Liver (tissue), 3 donors: ENCODE measurements at regions not wholly inside any gene's neighbourhood (a gene's known extent, or its start where the extent isn't known, plus 50 kb on each side); places are given as distances from the start of the nearest gene placed in this dataset.

ENCODE experiments used
- GABPA ChIP-seq, 2 donors: IDR thresholded peaks in 1 of 2; conservative IDR thresholded peaks in 1 of 2; 2 replicates each; pipeline ENCODE4 v1.6.1; 2016; ENCODE audit warnings: antibody characterized with exemption in 2 of 2, mild to moderate bottlenecking in 1 of 2, moderate library complexity in 1 of 2
- HNF4G ChIP-seq: IDR thresholded peaks from 2 replicates; pipeline ENCODE4 v1.6.1; 2016; ENCODE audit warnings: antibody characterized with exemption
- RAD21 ChIP-seq, 2 donors: IDR thresholded peaks; 2 replicates each; pipeline ENCODE4 v1.6.1; 2016; ENCODE audit warnings: antibody characterized with exemption in 2 of 2, mild to moderate bottlenecking in 2 of 2
- YY1 ChIP-seq: IDR thresholded peaks from 2 replicates; pipeline ENCODE4 v1.6.1; 2016; ENCODE audit warnings: antibody characterized with exemption, mild to moderate bottlenecking
- TF ChIP-seq, protein P1 (sequence below): IDR thresholded peaks from 2 replicates; pipeline ENCODE4 v1.6.1; 2016; ENCODE audit warnings: antibody characterized with exemption, mild to moderate bottlenecking
- TF ChIP-seq, protein P2 (sequence below): fragments of 150-350 bp; IDR thresholded peaks from 2 replicates; pipeline ENCODE4 v1.5.1; 2017; ENCODE audit warnings: improper control_type of control experiment, low read depth, low read length; ENCODE audit not compliant: missing input control
- donor health status: healthy.
- donor health status: healthy.

DNA sequence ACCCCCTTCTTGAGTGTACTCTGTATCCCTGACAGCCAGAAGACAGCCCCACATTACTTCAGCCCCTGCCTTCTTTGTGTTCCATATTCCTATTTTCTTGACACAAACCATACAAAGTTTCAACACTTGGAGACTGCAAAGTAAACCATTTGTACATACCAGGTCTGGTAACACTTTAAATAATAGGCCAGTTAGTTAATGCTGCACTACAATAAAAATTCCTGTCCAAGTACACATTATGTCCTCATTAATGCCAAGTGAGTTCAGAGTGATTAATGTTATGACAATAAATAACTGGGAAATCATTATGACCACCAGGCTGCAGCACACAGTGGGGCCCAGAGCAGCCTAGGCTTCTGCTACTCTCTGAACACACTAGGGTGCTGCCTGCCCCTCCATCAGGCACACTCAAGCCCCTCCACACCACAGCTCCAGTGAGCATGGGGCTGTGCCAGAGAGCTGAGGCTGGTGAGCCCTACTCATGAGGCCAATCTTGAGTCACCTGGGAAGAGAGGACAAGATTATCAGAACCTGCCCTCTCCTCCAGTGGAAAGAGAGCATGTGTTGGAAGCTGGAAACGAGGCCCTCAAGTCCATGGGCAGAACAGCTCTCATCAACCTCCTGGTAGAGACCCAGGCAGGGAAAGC is 138.7 kb downstream of the TTC32 start:
- TF ChIP-seq RAD21 (IDR thresholded peaks at IDR 0.05), result no peak
- TF ChIP-seq YY1, result no peak
- TF ChIP-seq, protein P1, sequence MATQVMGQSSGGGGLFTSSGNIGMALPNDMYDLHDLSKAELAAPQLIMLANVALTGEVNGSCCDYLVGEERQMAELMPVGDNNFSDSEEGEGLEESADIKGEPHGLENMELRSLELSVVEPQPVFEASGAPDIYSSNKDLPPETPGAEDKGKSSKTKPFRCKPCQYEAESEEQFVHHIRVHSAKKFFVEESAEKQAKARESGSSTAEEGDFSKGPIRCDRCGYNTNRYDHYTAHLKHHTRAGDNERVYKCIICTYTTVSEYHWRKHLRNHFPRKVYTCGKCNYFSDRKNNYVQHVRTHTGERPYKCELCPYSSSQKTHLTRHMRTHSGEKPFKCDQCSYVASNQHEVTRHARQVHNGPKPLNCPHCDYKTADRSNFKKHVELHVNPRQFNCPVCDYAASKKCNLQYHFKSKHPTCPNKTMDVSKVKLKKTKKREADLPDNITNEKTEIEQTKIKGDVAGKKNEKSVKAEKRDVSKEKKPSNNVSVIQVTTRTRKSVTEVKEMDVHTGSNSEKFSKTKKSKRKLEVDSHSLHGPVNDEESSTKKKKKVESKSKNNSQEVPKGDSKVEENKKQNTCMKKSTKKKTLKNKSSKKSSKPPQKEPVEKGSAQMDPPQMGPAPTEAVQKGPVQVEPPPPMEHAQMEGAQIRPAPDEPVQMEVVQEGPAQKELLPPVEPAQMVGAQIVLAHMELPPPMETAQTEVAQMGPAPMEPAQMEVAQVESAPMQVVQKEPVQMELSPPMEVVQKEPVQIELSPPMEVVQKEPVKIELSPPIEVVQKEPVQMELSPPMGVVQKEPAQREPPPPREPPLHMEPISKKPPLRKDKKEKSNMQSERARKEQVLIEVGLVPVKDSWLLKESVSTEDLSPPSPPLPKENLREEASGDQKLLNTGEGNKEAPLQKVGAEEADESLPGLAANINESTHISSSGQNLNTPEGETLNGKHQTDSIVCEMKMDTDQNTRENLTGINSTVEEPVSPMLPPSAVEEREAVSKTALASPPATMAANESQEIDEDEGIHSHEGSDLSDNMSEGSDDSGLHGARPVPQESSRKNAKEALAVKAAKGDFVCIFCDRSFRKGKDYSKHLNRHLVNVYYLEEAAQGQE, result no peak
- TF ChIP-seq, protein P2, sequence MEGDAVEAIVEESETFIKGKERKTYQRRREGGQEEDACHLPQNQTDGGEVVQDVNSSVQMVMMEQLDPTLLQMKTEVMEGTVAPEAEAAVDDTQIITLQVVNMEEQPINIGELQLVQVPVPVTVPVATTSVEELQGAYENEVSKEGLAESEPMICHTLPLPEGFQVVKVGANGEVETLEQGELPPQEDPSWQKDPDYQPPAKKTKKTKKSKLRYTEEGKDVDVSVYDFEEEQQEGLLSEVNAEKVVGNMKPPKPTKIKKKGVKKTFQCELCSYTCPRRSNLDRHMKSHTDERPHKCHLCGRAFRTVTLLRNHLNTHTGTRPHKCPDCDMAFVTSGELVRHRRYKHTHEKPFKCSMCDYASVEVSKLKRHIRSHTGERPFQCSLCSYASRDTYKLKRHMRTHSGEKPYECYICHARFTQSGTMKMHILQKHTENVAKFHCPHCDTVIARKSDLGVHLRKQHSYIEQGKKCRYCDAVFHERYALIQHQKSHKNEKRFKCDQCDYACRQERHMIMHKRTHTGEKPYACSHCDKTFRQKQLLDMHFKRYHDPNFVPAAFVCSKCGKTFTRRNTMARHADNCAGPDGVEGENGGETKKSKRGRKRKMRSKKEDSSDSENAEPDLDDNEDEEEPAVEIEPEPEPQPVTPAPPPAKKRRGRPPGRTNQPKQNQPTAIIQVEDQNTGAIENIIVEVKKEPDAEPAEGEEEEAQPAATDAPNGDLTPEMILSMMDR, result no peak
- TF ChIP-seq HNF4G, result no peak
- no peak for TF ChIP-seq GABPA (IDR thresholded peaks at IDR 0.05 in 1 of 2, conservative IDR thresholded peaks at IDR 0.05 in 1 of 2)
